Caco-2 (cell line): ENCODE measurements at regions not wholly inside any gene's neighbourhood (a gene's known extent, or its start where the extent isn't known, plus 50 kb on each side); places are given as distances from the start of the nearest gene placed in this dataset.

Experiments
- BruUV-seq: library from RNA; stranded (reverse); fragments of 400-500 nt; replicated peaks from 2 replicates; lab custom pipeline; 2021; lab: Mats Ljungman, UMichigan
- CTCF ChIA-PET: fragments of 300-600 bp; sonication (Branson Sonifier 250); formaldehyde crosslinking; loops from one replicate; lab custom pipeline; 2022; ENCODE audit warnings: antibody characterized with exemption; lab: Charles Lee
- POLR2A ChIA-PET: fragments of 300-600 bp; sonication (Branson Sonifier 250); formaldehyde crosslinking; loops from one replicate; lab custom pipeline; 2022; ENCODE audit warnings: antibody characterized with exemption; lab: Charles Lee
- DNase-seq, 2 experiments: peaks; one replicate each; pipeline versions ENCODE4 v3.0.0 to v3.0.0-alpha.2; 2020 to 2022
- H3K27me3 ChIP-seq: replicated peaks from 2 replicates; pipeline ENCODE4 v1.6.0; 2011; ENCODE audit warnings: low read length; ENCODE audit not compliant: control insufficient read depth, insufficient read depth
- H3K36me3 ChIP-seq: 2 replicates; pipeline ENCODE4 v1.5.1; 2011; ENCODE audit warnings: low read length; ENCODE audit not compliant: control insufficient read depth, insufficient read depth
- H3K4me1 ChIP-seq: fragments of 250-450 bp; sonication (Bioruptor Pico); 2 replicates; pipeline ENCODE4 v1.5.1; 2020; ENCODE audit warnings: mild to moderate bottlenecking
- H3K4me3 ChIP-seq: 2 replicates; pipeline ENCODE4 v1.5.1; 2011; ENCODE audit warnings: low read depth, mild to moderate bottlenecking, control low read depth, low read length
- H3K9me3 ChIP-seq: fragments of 250-450 bp; sonication (Bioruptor Pico); 2 replicates; pipeline ENCODE4 v1.5.1; 2020; ENCODE audit warnings: mild to moderate bottlenecking, moderate library complexity
- H3K27ac Mint-ChIP-seq: one replicate; pipeline ENCODE4 v1.8.0; 2022; ENCODE audit warnings: mixed read lengths; ENCODE audit not compliant: unreplicated experiment
- H3K27me3 Mint-ChIP-seq: one replicate; pipeline ENCODE4 v1.8.0; 2022; ENCODE audit warnings: mixed read lengths; ENCODE audit not compliant: insufficient read depth, unreplicated experiment
- H3K36me3 Mint-ChIP-seq: one replicate; pipeline ENCODE4 v1.8.0; 2022; ENCODE audit warnings: mild to moderate bottlenecking, mixed read lengths; ENCODE audit not compliant: insufficient read depth, unreplicated experiment
- H3K4me1 Mint-ChIP-seq: one replicate; pipeline ENCODE4 v1.8.0; 2022; ENCODE audit warnings: low read depth, mixed read lengths; ENCODE audit not compliant: unreplicated experiment
- H3K4me3 Mint-ChIP-seq: one replicate; pipeline ENCODE4 v1.8.0; 2022; ENCODE audit warnings: mild to moderate bottlenecking, moderate library complexity, mixed read lengths; ENCODE audit not compliant: unreplicated experiment
- H3K9me3 Mint-ChIP-seq: one replicate; pipeline ENCODE4 v1.8.0; 2022; ENCODE audit warnings: mixed read lengths; ENCODE audit not compliant: unreplicated experiment
- CTCF ChIP-seq, 2 experiments: fragments of 200-600 bp in 1 of 2; IDR thresholded peaks; 1 replicate in 1 of 2; 2 replicates in 1 of 2; pipeline versions ENCODE4 v1.5.1 to v1.8.0; 2011 to 2022; ENCODE audit warnings: antibody characterized with exemption in 1 of 2, control low read depth in 1 of 2, inconsistent platforms in 1 of 2, low read depth in 1 of 2, low read length in 1 of 2, mild to moderate bottlenecking in 1 of 2, moderate library complexity in 1 of 2; ENCODE audit not compliant: insufficient read depth in 1 of 2, severe bottlenecking in 1 of 2, unreplicated experiment in 1 of 2
- intact Hi-C: fragments of 100-400 bp; cut with micrococcal nuclease; formaldehyde crosslinking; loops from one replicate; pipeline ENCODE4 v1.10.0; 2022; ENCODE audit not compliant: unreplicated experiment

GRCh38 chr2:52127527-52127926 is 1095.6 kb upstream of the NRXN1 start:
- H3K4me3 Mint-ChIP-seq, result no peak overlapping the region
- no peaks in the 10 kb centered on the region for H3K4me1 Mint-ChIP-seq
- CTCF ChIA-PET, result no interaction called here
- no peak for DNase-seq
- intact Hi-C loops, result no loop called here
- Histone ChIP-seq H3K27me3 (no peaks in the 10 kb centered on the region), H3K4me1 (no peaks in the 10 kb centered on the region), H3K36me3 (no peaks in the 10 kb centered on the region), H3K9me3 (no peaks in the 10 kb centered on the region), H3K4me3 (no peak overlapping the region)
- POLR2A ChIA-PET, result no interaction called here
- no TSS peak for BruUV-seq
- H3K9me3 Mint-ChIP-seq, result no peaks in the 10 kb centered on the region
- no peaks in the 10 kb centered on the region for H3K36me3 Mint-ChIP-seq
- H3K27me3 Mint-ChIP-seq, result peaks cover 2% of the 10 kb centered on the region
- no peak overlapping the region for H3K27ac Mint-ChIP-seq
- no peak for TF ChIP-seq CTCF (IDR thresholded peaks at IDR 0.05; ENCODE audit: insufficient read depth in 1 of 2, low read depth in 1 of 2, low read length in 1 of 2, severe bottlenecking in 1 of 2, unreplicated experiment in 1 of 2)

- intact Hi-C loops, result no loop called here
- no peak for TF ChIP-seq CTCF (IDR thresholded peaks at IDR 0.05; ENCODE audit: insufficient read depth in 1 of 2, low read depth in 1 of 2, low read length in 1 of 2, severe bottlenecking in 1 of 2, unreplicated experiment in 1 of 2)
- H3K4me1 ChIP-seq, result no peaks in the 10 kb centered on the region
- no peaks in the 10 kb centered on the region for H3K27me3 ChIP-seq
- no peak overlapping the region for H3K4me3 ChIP-seq
- H3K9me3 ChIP-seq, result no peaks in the 10 kb centered on the region
- no peaks in the 10 kb centered on the region for H3K36me3 ChIP-seq
- H3K27ac Mint-ChIP-seq, result no peak overlapping the region
- H3K36me3 Mint-ChIP-seq, result no peaks in the 10 kb centered on the region
- H3K27me3 Mint-ChIP-seq, result no peaks in the 10 kb centered on the region
- no peaks in the 10 kb centered on the region for H3K4me1 Mint-ChIP-seq
- POLR2A ChIA-PET, result no interaction called here
- CTCF ChIA-PET, result no interaction called here
- H3K9me3 Mint-ChIP-seq, result no peaks in the 10 kb centered on the region
- BruUV-seq, result no TSS peak
- DNase-seq, result no peak
- H3K4me3 Mint-ChIP-seq, result no peak overlapping the region
Measured at GRCh38 chr2:52117299-52117698, 1085.4 kb upstream of the NRXN1 start.

GRCh38 chr2:52115750-52116149 is 1083.8 kb upstream of the NRXN1 start:
- ChIA-PET CTCF (no interaction called here), POLR2A (no interaction called here)
- Histone ChIP-seq H3K4me3 (no peak overlapping the region), H3K4me1 (no peaks in the 10 kb centered on the region), H3K27me3 (no peaks in the 10 kb centered on the region), H3K9me3 (no peaks in the 10 kb centered on the region), H3K36me3 (no peaks in the 10 kb centered on the region)
- DNase-seq, result no peak
- no peak overlapping the region for H3K4me3 Mint-ChIP-seq
- no peaks in the 10 kb centered on the region for H3K27me3 Mint-ChIP-seq
- H3K4me1 Mint-ChIP-seq, result no peaks in the 10 kb centered on the region
- intact Hi-C loops, result no loop called here
- H3K36me3 Mint-ChIP-seq, result no peaks in the 10 kb centered on the region
- no peak overlapping the region for H3K27ac Mint-ChIP-seq
- no TSS peak for BruUV-seq
- no peak for TF ChIP-seq CTCF (IDR thresholded peaks at IDR 0.05; ENCODE audit: insufficient read depth in 1 of 2, low read depth in 1 of 2, low read length in 1 of 2, severe bottlenecking in 1 of 2, unreplicated experiment in 1 of 2)
- no peaks in the 10 kb centered on the region for H3K9me3 Mint-ChIP-seq
